HL-60 (cell line): ENCODE measurements at regions not wholly inside any gene's neighbourhood (a gene's known extent, or its start where the extent isn't known, plus 50 kb on each side); places are given as distances from the start of the nearest gene placed in this dataset.

Source experiments
- DNase-seq, 2 experiments: peaks; one replicate each; pipeline ENCODE4 v3.0.0-alpha.2; 2010 to 2020; ENCODE audit warnings: low read depth in 1 of 2, low spot score in 1 of 2
- H3K27ac ChIP-seq: fragments of 250-450 bp; sonication (Bioruptor Pico); replicated peaks from 2 replicates; pipeline ENCODE4 v1.5.1; 2020; ENCODE audit warnings: mild to moderate bottlenecking, moderate library complexity
- H3K27me3 ChIP-seq: fragments of 250-450 bp; sonication (Bioruptor Pico); 2 replicates; pipeline ENCODE4 v1.5.1; 2021; ENCODE audit warnings: mild to moderate bottlenecking, moderate library complexity; ENCODE audit not compliant: insufficient read depth, poor library complexity, severe bottlenecking
- H3K4me3 ChIP-seq: replicated peaks from 2 replicates; pipeline ENCODE4 v1.5.1; 2011; ENCODE audit warnings: mild to moderate bottlenecking, control low read depth, low read length; ENCODE audit not compliant: insufficient read depth
- CTCF ChIP-seq: IDR thresholded peaks from one replicate; pipeline ENCODE4 v1.5.1; 2011; ENCODE audit warnings: low read length, control low read depth, inconsistent platforms; ENCODE audit not compliant: insufficient read depth
- GABPA ChIP-seq: IDR thresholded peaks from 2 replicates; pipeline ENCODE4 v1.6.1; 2012; ENCODE audit warnings: low read depth
- POLR2AphosphoS5 ChIP-seq: IDR thresholded peaks from 2 replicates; pipeline ENCODE4 v1.6.1; 2012; ENCODE audit warnings: low read depth
- REST ChIP-seq: IDR thresholded peaks from 2 replicates; pipeline ENCODE4 v1.6.1; 2012; ENCODE audit warnings: low read depth; ENCODE audit not compliant: insufficient replicate concordance
- SPI1 ChIP-seq: IDR thresholded peaks from 2 replicates; pipeline ENCODE4 v1.6.1; 2012; ENCODE audit warnings: low read depth, mild to moderate bottlenecking, borderline replicate concordance

- Histone ChIP-seq H3K27me3 (no peaks in the 10 kb centered on the region), H3K27ac (no peak overlapping the region), H3K4me3 (no peak overlapping the region)
- no peak for DNase-seq
- no peak for TF ChIP-seq SPI1
- no peak for TF ChIP-seq CTCF
- TF ChIP-seq REST: no peak
- no peak for TF ChIP-seq GABPA
- TF ChIP-seq POLR2AphosphoS5: no peak
Observed at GRCh38 chr10:23608926-23609325, 170.1 kb downstream of the OTUD1 start.

- TF ChIP-seq CTCF: no peak
- TF ChIP-seq GABPA: no peak
- TF ChIP-seq SPI1: no peak
- TF ChIP-seq REST: no peak
- TF ChIP-seq POLR2AphosphoS5: no peak
- no peak overlapping the region for H3K4me3 ChIP-seq
- H3K27ac ChIP-seq: no peak overlapping the region
- H3K27me3 ChIP-seq: no peaks in the 10 kb centered on the region
- no peak for DNase-seq
Observed at GRCh38 chr10:23610626-23611307, 171.9 kb downstream of the OTUD1 start.

GRCh38 chr10:23611308-23612029 lies 172.6 kb downstream of the OTUD1 start:
- H3K27me3 ChIP-seq: no peaks in the 10 kb centered on the region
- H3K27ac ChIP-seq: no peak overlapping the region
- no peak overlapping the region for H3K4me3 ChIP-seq
- TF ChIP-seq CTCF (no peak), GABPA (no peak), POLR2AphosphoS5 (no peak), REST (no peak), SPI1 (no peak)
- DNase-seq: no peak
